Erythroblast (primary cell): ENCODE measurements at regions not wholly inside any gene's neighbourhood (a gene's known extent, or its start where the extent isn't known, plus 50 kb on each side); places are given as distances from the start of the nearest gene placed in this dataset.

Experiments used
- GATA1 ChIP-seq: IDR thresholded peaks from 2 replicates; pipeline ENCODE4 v1.6.1; 2011; ENCODE audit warnings: low read depth, mild to moderate bottlenecking, control low read depth, low read length, moderate library complexity
- POLR2A ChIP-seq: IDR thresholded peaks from 2 replicates; pipeline ENCODE4 v1.6.1; 2011; ENCODE audit warnings: mild to moderate bottlenecking, low read length

DNA sequence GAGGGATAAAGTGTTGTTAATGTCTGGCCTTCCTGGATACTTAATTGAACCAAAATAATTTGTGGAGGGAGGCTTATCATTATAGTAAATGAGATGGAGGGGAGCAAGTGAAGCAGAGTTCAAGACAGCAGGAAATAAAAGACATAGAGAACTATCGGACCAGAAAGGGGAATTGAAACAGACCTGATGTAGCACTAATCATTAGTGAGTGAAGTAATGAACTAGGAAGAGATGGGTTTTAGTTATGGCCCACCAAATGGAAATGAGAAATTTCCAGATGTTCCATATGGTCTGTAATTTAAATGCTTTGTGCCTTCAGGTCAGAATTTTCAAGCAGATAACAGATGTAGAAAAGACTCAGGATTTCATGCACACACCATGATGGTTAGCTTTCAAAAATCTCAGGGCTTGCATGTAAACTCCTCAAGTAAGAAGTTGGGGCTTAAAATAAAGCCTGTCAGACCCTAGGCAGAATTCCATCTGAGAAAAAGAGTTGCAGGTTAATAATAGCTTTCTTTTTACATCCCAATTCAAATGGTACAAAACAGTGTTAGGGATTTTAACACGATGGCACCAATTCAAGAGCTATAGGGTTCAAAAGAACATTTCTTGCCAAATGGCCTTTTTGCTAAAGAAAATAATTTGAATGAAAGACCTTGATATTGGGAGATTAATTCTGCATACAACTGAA, 355.8 kb downstream of the FSCB start:
- TF ChIP-seq POLR2A = no peak
- TF ChIP-seq GATA1 = no peak
